RWPE1 (cell line): ENCODE measurements at regions not wholly inside any gene's neighbourhood (a gene's known extent, or its start where the extent isn't known, plus 50 kb on each side); places are given as distances from the start of the nearest gene placed in this dataset.

ENCODE experiments used
- CTCF ChIA-PET: fragments of 350-600 bp; sonication (Branson Sonifier 250); formaldehyde crosslinking; extraction: SDS; loops from one replicate; lab custom pipeline; 2021; lab: Yijun Ruan, JAX
- POLR2A ChIA-PET: fragments of 400-600 bp; formaldehyde crosslinking; extraction: SDS; loops from one replicate; lab custom pipeline; 2020; ENCODE audit warnings: antibody characterized with exemption; ENCODE audit not compliant: low non-redundant PET; lab: Yijun Ruan, JAX
- DNase-seq: peaks from one replicate; pipeline ENCODE4 v3.0.0; 2012; ENCODE audit warnings: low spot score
- H3K27ac ChIP-seq: fragments of 450-650 bp; 2 replicates; pipeline ENCODE4 v1.5.1; 2017
- TF ChIP-seq, protein P1 (sequence below): fragments of 450-650 bp; conservative IDR thresholded peaks from 2 replicates; pipeline ENCODE4 v1.5.1; 2017; ENCODE audit warnings: low read depth, mild to moderate bottlenecking

DNA sequence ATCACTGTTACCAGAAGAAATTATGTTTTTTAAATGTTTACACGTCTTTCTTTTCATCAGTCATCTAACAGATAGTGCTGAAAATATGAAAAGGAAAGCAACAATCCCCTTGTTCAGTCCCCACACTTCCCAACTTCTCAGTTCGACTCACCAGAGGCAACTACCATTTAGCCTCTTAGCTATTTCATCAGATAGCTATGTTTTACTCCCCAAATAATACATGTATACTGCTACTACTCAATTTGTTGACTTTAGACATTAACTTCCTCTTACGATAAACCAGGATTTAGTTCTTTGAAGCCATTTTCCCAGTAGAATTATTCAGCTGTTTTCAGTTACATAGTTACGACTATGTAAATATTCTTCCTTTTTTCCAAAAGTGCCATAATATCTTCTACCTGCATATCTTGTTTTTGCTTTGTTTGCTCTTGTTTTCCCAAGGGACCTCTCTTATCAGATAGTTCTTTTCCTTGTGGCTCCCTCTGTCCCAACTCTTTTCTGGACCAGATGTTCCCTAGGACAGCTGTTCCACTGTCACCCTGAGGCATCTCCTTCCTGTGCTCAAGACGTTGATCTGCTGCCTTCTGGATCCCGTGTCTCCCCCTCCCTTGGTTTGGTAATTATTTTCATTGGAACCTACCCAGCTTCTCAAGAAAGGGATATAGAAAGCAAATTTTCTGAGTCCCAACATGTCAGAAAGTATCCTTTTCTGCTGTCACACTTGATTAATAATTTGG lies 289.3 kb upstream of the TANK start:
- TF ChIP-seq, protein P1, sequence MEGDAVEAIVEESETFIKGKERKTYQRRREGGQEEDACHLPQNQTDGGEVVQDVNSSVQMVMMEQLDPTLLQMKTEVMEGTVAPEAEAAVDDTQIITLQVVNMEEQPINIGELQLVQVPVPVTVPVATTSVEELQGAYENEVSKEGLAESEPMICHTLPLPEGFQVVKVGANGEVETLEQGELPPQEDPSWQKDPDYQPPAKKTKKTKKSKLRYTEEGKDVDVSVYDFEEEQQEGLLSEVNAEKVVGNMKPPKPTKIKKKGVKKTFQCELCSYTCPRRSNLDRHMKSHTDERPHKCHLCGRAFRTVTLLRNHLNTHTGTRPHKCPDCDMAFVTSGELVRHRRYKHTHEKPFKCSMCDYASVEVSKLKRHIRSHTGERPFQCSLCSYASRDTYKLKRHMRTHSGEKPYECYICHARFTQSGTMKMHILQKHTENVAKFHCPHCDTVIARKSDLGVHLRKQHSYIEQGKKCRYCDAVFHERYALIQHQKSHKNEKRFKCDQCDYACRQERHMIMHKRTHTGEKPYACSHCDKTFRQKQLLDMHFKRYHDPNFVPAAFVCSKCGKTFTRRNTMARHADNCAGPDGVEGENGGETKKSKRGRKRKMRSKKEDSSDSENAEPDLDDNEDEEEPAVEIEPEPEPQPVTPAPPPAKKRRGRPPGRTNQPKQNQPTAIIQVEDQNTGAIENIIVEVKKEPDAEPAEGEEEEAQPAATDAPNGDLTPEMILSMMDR = no peak
- no peak for DNase-seq
- POLR2A ChIA-PET = no interaction called here
- CTCF ChIA-PET = interaction anchor here (0.5 kb wide), 1 partner anchor 315 kb away, joined by 3 read pairs; no protein-coding TSS in a partner anchor
- no peak overlapping the region for H3K27ac ChIP-seq

DNA sequence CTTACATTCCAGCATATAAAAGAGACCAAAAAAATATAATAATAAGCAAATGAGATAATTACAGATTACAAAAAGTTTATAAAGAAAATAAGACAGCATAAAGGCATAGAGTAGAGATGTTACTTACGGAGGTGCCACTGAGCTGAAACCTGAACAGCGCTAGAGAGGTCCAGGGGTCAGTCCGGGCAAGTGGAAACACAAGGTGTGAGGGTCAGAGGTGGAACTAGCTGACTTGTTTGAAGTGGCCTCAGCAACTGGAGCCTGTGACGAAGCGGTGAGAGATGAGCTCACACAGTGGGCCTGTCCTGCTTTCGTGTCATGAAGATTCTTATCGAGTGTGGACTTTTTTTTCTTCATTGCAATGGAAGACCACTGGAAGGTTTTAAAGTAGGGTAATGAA lies 288.3 kb upstream of the TANK start:
- CTCF ChIA-PET = no interaction called here
- DNase-seq = no peak
- POLR2A ChIA-PET = no interaction called here
- no peak overlapping the region for H3K27ac ChIP-seq
- TF ChIP-seq, protein P1 = no peak

DNA sequence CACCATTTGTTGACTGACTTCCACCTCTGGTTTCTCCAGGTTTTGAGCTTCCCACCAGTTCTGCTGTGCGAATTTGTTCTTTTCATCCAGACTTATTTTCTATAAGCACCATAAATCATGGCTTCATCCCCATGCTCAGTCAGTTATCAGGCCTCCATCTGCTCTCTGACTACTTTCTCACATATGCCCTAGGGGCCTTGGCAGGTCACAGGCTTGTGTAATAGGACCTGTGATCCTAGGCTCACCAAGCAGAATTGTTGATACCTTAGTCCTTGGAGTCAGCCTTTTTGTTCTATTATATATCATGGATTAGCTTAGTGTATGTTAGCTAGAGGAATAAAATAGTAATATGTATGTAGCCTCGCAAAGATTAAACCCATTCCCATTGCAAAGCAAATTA lies 284.2 kb upstream of the TANK start:
- TF ChIP-seq, protein P1 = no peak
- DNase-seq = no peak
- POLR2A ChIA-PET = no interaction called here
- CTCF ChIA-PET = no interaction called here
- no peak overlapping the region for H3K27ac ChIP-seq

DNA sequence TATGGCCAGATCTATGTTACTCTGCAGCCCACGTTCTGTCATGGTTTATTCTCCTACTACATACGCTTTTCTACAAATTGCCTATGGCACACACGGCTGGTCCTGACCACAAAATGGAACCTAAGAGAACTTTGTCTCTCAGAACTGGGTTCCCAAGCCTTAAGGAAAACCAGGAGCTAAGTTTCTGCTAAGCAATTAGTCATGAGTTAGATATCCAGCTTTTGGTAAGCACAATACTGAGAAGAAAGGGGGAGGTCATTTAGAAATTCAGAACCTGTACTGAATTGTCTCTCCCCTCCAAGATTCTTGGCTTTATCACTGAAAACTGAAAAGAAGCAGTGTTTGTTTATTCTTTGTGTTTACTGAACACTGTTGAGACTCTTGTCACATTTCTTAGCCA lies 283.5 kb upstream of the TANK start:
- ChIA-PET POLR2A (no interaction called here), CTCF (interaction anchor here (0.7 kb wide), 1 partner anchor 447 kb away, joined by 3 read pairs; no protein-coding TSS in a partner anchor)
- no peak for DNase-seq
- no peak overlapping the region for H3K27ac ChIP-seq
- TF ChIP-seq, protein P1 = no peak

DNA sequence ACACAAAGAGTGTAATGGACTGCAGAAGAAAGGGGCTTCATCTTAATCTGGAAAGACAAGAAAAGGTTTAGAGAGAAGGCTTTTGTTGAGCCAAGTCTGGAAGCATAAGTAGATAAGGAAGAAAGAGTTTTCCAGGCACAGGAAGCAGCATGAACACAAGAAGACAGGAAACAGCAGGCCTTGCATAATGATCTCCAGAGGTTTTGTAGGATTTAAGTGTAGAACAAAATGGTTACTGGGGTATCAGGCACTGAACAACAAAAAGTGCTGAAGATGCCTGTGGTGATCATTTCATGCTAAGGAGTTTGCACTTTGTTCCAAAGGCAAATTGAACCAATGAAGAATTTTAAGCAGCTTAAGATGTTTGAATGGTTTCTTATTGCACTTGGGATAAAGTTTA lies 281.6 kb upstream of the TANK start:
- TF ChIP-seq, protein P1 = no peak
- H3K27ac ChIP-seq = no peak overlapping the region
- CTCF ChIA-PET = interaction anchor here (0.7 kb wide), 1 partner anchor 931 kb away, joined by 3 read pairs; no protein-coding TSS in a partner anchor
- POLR2A ChIA-PET = no interaction called here
- DNase-seq = no peak

DNA sequence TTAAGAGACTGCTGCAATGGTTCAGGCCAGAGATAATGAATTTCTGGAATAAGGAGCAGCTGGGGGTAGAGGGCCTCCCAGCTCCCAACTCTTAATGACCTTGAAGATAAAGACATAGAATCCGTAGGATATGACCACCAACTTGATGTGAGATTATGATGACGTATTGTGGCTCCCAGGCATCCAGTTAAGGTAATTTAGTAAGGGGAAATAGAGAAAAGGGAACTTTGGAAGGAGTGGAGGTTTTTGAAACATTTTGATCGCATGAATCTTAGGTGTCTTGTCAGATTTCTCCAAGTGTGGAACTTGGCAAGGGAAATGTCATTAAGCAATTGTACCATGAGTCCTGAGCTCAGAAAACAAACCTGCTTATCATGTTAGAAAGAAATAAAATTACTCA lies 277.3 kb upstream of the TANK start:
- ChIA-PET POLR2A (no interaction called here), CTCF (no interaction called here)
- no peak overlapping the region for H3K27ac ChIP-seq
- DNase-seq = no peak
- TF ChIP-seq, protein P1 = no peak
